HEK293 (cell line): ENCODE measurements at regions not wholly inside any gene's neighbourhood (a gene's known extent, or its start where the extent isn't known, plus 50 kb on each side); places are given as distances from the start of the nearest gene placed in this dataset.

Experiments
- REPIN1 ChIP-seq: fragments of 450-650 bp; formaldehyde crosslinking; IDR thresholded peaks from 2 replicates; pipeline ENCODE4 v1.5.1; 2017; ENCODE audit warnings: missing biosample characterization, missing genetic modification characterization, low read depth
- TCF7L2 ChIP-seq: IDR thresholded peaks from 2 replicates; pipeline ENCODE4 v1.6.1; 2011; ENCODE audit warnings: low read depth, mild to moderate bottlenecking, inconsistent platforms, low read length, moderate library complexity, borderline replicate concordance
- ZBTB1 ChIP-seq: fragments of 450-650 bp; formaldehyde crosslinking; IDR thresholded peaks from 2 replicates; pipeline ENCODE4 v1.5.1; 2016; ENCODE audit warnings: missing biosample characterization, missing genetic modification characterization
- ZNF121 ChIP-seq: fragments of 450-650 bp; formaldehyde crosslinking; IDR thresholded peaks from 2 replicates; pipeline ENCODE4 v1.5.1; 2016; ENCODE audit warnings: missing biosample characterization, missing genetic modification characterization
- ZNF223 ChIP-seq: fragments of 450-650 bp; formaldehyde crosslinking; IDR thresholded peaks from 2 replicates; pipeline ENCODE4 v1.5.1; 2016; ENCODE audit warnings: missing biosample characterization, missing genetic modification characterization
- ZNF549 ChIP-seq: fragments of 450-650 bp; IDR thresholded peaks from 2 replicates; pipeline ENCODE4 v1.5.1; 2018; ENCODE audit warnings: missing biosample characterization, missing genetic modification characterization, mild to moderate bottlenecking, inconsistent platforms, moderate library complexity
- ZNF624 ChIP-seq: fragments of 450-650 bp; formaldehyde crosslinking; IDR thresholded peaks from 2 replicates; pipeline ENCODE4 v1.5.1; 2017; ENCODE audit warnings: missing biosample characterization, missing genetic modification characterization
- TF ChIP-seq, protein P1 (sequence below): fragments of 450-650 bp; formaldehyde crosslinking; IDR thresholded peaks from 2 replicates; pipeline ENCODE4 v1.5.1; 2016; ENCODE audit warnings: missing biosample characterization, missing genetic modification characterization
- TF ChIP-seq, protein P2 (sequence below): fragments of 450-650 bp; formaldehyde crosslinking; IDR thresholded peaks from 2 replicates; pipeline ENCODE4 v1.5.1; 2016; ENCODE audit warnings: missing biosample characterization, missing genetic modification characterization
- TF ChIP-seq, protein P3 (sequence below): fragments of 450-650 bp; formaldehyde crosslinking; IDR thresholded peaks from 2 replicates; pipeline ENCODE4 v1.5.1; 2016; ENCODE audit warnings: missing biosample characterization, missing genetic modification characterization
- TF ChIP-seq, protein P4 (sequence below): fragments of 450-650 bp; formaldehyde crosslinking; IDR thresholded peaks from 2 replicates; pipeline ENCODE4 v1.5.1; 2016; ENCODE audit warnings: missing biosample characterization, missing genetic modification characterization
- TF ChIP-seq, protein P5 (sequence below): fragments of 450-650 bp; formaldehyde crosslinking; IDR thresholded peaks from 2 replicates; pipeline ENCODE4 v1.5.1; 2016; ENCODE audit warnings: missing biosample characterization, missing genetic modification characterization

DNA sequence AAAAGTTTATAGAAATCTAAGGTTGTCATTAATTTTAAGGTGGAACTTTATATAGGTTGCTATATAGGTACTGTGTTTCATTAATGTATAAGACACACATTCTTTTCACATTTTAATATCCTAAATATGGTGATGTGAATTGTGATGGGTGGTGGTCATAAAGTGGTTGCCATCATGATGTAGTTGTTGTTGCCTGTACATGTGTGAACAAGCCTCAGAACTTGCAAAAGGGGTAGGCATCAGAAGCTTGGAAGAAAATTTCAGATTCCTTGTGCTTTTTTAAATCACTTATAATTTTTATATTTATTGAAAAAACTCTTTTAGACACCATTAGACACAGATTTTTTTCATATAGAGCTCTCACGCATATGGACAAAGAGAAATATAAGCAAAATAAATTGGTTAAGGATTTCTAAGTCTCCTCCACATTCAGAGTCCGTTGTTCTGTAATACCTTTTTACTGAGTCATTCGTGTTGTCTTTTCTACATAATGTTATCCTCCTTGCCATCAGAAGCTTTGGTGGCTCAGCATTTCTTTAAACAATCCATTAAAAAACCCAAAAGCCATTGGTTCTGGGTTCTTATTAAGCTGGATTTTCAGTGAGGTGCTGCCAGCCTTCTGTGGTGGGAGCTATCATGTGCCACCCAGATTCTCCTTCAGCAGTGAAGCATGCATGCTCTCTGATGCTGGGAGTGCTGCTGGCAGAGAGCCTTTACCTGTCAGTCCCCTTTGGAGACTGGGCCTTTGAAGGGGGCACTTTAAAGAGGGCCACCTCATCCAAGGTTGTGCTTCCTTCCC is 140.4 kb upstream of the GALNT15 start:
- no peak for TF ChIP-seq ZBTB1 (tag by site-specific recombination)
- no peak for TF ChIP-seq ZNF549 (tag by site-specific recombination)
- no peak for TF ChIP-seq ZNF223 (tag by site-specific recombination)
- TF ChIP-seq, protein P1, sequence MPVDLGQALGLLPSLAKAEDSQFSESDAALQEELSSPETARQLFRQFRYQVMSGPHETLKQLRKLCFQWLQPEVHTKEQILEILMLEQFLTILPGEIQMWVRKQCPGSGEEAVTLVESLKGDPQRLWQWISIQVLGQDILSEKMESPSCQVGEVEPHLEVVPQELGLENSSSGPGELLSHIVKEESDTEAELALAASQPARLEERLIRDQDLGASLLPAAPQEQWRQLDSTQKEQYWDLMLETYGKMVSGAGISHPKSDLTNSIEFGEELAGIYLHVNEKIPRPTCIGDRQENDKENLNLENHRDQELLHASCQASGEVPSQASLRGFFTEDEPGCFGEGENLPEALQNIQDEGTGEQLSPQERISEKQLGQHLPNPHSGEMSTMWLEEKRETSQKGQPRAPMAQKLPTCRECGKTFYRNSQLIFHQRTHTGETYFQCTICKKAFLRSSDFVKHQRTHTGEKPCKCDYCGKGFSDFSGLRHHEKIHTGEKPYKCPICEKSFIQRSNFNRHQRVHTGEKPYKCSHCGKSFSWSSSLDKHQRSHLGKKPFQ (tag by site-specific recombination), result no peak
- TF ChIP-seq, protein P2, sequence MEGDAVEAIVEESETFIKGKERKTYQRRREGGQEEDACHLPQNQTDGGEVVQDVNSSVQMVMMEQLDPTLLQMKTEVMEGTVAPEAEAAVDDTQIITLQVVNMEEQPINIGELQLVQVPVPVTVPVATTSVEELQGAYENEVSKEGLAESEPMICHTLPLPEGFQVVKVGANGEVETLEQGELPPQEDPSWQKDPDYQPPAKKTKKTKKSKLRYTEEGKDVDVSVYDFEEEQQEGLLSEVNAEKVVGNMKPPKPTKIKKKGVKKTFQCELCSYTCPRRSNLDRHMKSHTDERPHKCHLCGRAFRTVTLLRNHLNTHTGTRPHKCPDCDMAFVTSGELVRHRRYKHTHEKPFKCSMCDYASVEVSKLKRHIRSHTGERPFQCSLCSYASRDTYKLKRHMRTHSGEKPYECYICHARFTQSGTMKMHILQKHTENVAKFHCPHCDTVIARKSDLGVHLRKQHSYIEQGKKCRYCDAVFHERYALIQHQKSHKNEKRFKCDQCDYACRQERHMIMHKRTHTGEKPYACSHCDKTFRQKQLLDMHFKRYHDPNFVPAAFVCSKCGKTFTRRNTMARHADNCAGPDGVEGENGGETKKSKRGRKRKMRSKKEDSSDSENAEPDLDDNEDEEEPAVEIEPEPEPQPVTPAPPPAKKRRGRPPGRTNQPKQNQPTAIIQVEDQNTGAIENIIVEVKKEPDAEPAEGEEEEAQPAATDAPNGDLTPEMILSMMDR, result no peak
- TF ChIP-seq, protein P3, sequence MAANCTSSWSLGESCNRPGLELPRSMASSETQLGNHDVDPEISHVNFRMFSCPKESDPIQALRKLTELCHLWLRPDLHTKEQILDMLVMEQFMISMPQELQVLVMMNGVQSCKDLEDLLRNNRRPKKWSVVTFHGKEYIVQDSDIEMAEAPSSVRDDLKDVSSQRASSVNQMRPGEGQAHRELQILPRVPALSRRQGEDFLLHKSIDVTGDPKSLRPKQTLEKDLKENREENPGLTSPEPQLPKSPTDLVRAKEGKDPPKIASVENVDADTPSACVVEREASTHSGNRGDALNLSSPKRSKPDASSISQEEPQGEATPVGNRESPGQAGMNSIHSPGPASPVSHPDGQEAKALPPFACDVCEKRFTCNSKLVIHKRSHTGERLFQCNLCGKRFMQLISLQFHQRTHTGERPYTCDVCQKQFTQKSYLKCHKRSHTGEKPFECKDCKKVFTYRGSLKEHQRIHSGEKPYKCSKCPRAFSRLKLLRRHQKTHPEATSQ (tag by site-specific recombination), result no peak
- TF ChIP-seq ZNF121 (tag by site-specific recombination), result no peak
- TF ChIP-seq, protein P4, sequence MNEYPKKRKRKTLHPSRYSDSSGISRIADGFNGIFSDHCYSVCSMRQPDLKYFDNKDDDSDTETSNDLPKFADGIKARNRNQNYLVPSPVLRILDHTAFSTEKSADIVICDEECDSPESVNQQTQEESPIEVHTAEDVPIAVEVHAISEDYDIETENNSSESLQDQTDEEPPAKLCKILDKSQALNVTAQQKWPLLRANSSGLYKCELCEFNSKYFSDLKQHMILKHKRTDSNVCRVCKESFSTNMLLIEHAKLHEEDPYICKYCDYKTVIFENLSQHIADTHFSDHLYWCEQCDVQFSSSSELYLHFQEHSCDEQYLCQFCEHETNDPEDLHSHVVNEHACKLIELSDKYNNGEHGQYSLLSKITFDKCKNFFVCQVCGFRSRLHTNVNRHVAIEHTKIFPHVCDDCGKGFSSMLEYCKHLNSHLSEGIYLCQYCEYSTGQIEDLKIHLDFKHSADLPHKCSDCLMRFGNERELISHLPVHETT (tag by site-specific recombination), result no peak
- no peak for TF ChIP-seq TCF7L2
- no peak for TF ChIP-seq REPIN1 (tag by site-specific recombination)
- TF ChIP-seq, protein P5, sequence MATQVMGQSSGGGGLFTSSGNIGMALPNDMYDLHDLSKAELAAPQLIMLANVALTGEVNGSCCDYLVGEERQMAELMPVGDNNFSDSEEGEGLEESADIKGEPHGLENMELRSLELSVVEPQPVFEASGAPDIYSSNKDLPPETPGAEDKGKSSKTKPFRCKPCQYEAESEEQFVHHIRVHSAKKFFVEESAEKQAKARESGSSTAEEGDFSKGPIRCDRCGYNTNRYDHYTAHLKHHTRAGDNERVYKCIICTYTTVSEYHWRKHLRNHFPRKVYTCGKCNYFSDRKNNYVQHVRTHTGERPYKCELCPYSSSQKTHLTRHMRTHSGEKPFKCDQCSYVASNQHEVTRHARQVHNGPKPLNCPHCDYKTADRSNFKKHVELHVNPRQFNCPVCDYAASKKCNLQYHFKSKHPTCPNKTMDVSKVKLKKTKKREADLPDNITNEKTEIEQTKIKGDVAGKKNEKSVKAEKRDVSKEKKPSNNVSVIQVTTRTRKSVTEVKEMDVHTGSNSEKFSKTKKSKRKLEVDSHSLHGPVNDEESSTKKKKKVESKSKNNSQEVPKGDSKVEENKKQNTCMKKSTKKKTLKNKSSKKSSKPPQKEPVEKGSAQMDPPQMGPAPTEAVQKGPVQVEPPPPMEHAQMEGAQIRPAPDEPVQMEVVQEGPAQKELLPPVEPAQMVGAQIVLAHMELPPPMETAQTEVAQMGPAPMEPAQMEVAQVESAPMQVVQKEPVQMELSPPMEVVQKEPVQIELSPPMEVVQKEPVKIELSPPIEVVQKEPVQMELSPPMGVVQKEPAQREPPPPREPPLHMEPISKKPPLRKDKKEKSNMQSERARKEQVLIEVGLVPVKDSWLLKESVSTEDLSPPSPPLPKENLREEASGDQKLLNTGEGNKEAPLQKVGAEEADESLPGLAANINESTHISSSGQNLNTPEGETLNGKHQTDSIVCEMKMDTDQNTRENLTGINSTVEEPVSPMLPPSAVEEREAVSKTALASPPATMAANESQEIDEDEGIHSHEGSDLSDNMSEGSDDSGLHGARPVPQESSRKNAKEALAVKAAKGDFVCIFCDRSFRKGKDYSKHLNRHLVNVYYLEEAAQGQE (tag by site-specific recombination), result no peak
- TF ChIP-seq ZNF624 (tag by site-specific recombination), result no peak
